ENCODE measurements at regions not wholly inside any gene's neighbourhood (a gene's known extent, or its start where the extent isn't known, plus 50 kb on each side); places are given as distances from the start of the nearest gene placed in this dataset.

GRCh38 chr6:68473433-68474210, 161.5 kb upstream of the ADGRB3 start:
- intact Hi-C loops (cut with micrococcal nuclease) = no loop called here
- no peak overlapping the region for H3K4me3 Mint-ChIP-seq
- H3K9me3 Mint-ChIP-seq = no peaks in the 10 kb centered on the region
- no peaks in the 10 kb centered on the region for H3K36me3 Mint-ChIP-seq (ENCODE audit: low read depth)
- H3K27me3 Mint-ChIP-seq = no peaks in the 10 kb centered on the region
- no peak overlapping the region for H3K27ac Mint-ChIP-seq
- H3K4me1 Mint-ChIP-seq (ENCODE audit: low read depth) = no peaks in the 10 kb centered on the region

DNA sequence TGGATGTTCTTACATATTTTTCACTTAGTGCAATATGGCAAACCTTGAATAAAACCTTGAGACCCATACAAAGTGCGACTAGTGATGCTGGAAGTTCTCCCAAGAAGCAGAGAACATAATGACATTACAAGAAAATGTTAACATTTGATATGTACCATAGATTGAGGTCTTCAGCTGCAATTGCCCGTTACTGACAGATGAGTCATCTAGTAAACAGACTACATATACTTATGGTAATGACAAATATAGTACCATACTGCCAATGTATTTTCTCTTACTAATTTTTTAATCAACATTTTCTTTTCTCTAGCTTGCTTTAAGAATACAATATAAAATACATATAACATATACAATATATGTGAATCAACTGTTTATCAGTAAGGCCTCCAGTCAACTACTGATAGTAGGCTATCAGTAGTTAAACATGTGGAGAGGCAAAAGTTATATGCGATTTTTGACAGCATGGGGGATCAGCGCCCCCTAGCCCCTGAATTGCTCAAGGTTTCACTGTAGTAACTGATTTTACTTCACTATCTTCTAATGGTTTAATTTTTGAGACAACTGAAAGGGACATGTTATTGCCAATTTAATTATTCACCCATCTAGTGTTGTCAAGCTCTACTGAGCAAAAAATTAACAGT, 166.7 kb upstream of the ADGRB3 start:
- no peak overlapping the region for H3K4me3 Mint-ChIP-seq
- intact Hi-C loops (cut with micrococcal nuclease) = no loop called here
- H3K27me3 Mint-ChIP-seq = no peaks in the 10 kb centered on the region
- H3K27ac Mint-ChIP-seq = no peak overlapping the region
- no peaks in the 10 kb centered on the region for H3K36me3 Mint-ChIP-seq (ENCODE audit: low read depth)
- H3K9me3 Mint-ChIP-seq = peaks cover 9% of the 10 kb centered on the region
- H3K4me1 Mint-ChIP-seq (ENCODE audit: low read depth) = no peaks in the 10 kb centered on the region

DNA sequence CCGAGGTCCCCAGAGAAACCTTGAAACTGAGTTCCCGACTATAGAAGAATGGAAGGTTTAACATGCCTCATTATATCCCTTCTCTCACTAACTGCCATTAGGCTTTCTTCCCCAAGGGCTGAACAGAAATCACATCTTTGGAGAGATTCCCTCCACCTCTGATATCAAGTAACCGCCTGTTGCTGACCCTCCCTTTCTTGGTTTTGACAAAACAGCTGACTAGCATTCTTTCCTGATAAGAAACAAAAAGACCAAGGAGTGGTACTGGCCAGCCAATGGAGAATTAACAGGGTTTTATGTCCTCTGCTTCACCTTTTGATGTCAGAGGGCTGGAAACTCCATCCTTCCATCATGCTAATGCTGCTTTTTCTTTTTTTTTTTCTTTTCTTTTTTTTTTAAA, 176.6 kb upstream of the ADGRB3 start:
- no peak overlapping the region for H3K4me3 Mint-ChIP-seq
- intact Hi-C loops (cut with micrococcal nuclease) = no loop called here
- H3K9me3 Mint-ChIP-seq = peaks cover 36% of the 10 kb centered on the region
- no peaks in the 10 kb centered on the region for H3K36me3 Mint-ChIP-seq (ENCODE audit: low read depth)
- no peak overlapping the region for H3K27ac Mint-ChIP-seq
- H3K4me1 Mint-ChIP-seq (ENCODE audit: low read depth) = no peaks in the 10 kb centered on the region
- H3K27me3 Mint-ChIP-seq = no peaks in the 10 kb centered on the region

DNA sequence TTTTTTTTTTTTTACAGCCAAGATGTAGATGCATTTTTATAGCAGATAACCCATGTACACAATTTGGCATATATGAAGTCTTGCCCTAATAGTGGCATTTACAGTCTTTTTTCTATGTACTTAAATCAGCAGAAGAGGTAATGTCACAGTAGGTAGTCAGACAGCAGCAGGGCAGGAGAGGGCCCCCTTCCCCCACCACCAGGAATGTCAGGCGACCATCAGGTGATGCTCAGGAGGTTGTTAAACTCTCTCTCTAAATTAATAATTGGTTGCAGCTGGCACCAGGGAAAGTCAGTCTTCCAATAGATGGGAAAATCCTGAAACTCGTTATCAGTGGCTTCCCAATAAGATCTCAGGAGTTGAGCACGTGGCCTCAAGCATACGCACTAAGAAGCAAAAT, 188.0 kb upstream of the ADGRB3 start:
- Mint-ChIP-seq H3K4me1 (ENCODE audit: low read depth) (no peaks in the 10 kb centered on the region), H3K9me3 (peaks cover 12% of the 10 kb centered on the region), H3K27ac (no peak overlapping the region), H3K27me3 (no peaks in the 10 kb centered on the region), H3K36me3 (ENCODE audit: low read depth) (no peaks in the 10 kb centered on the region), H3K4me3 (no peak overlapping the region)
- intact Hi-C loops (cut with micrococcal nuclease) = no loop called here

DNA sequence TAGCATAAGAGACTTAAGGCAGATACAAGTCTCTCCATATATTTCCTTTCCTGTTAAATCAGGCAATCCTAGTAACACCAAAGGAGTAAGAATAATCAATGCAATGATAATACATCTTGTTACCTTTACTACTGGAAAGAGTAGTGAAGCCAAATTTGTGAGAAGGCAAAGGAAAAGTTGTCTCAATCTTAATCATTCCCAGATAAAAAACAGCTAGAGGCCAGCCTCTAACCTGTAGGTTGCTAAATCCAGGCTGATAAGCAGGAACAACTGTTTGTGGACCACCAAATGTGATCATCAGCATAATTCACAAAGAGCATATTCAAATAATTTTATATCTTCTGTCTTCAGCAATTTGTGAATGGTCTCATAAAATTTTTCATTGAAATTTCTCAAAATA, 189.2 kb upstream of the ADGRB3 start:
- Mint-ChIP-seq H3K4me3 (no peak overlapping the region), H3K36me3 (ENCODE audit: low read depth) (no peaks in the 10 kb centered on the region), H3K27ac (no peak overlapping the region), H3K4me1 (ENCODE audit: low read depth) (no peaks in the 10 kb centered on the region), H3K9me3 (peaks cover under 1% of the 10 kb centered on the region), H3K27me3 (no peaks in the 10 kb centered on the region)
- intact Hi-C loops (cut with micrococcal nuclease) = no loop called here

- H3K4me1 Mint-ChIP-seq (ENCODE audit: low read depth) = no peaks in the 10 kb centered on the region
- H3K27me3 Mint-ChIP-seq = no peaks in the 10 kb centered on the region
- no peaks in the 10 kb centered on the region for H3K36me3 Mint-ChIP-seq (ENCODE audit: low read depth)
- intact Hi-C loops (cut with micrococcal nuclease) = no loop called here
- H3K27ac Mint-ChIP-seq = no peak overlapping the region
- no peak overlapping the region for H3K4me3 Mint-ChIP-seq
- H3K9me3 Mint-ChIP-seq = no peaks in the 10 kb centered on the region
Observed at GRCh38 chr6:68443704-68444103, 191.4 kb upstream of the ADGRB3 start.

DNA sequence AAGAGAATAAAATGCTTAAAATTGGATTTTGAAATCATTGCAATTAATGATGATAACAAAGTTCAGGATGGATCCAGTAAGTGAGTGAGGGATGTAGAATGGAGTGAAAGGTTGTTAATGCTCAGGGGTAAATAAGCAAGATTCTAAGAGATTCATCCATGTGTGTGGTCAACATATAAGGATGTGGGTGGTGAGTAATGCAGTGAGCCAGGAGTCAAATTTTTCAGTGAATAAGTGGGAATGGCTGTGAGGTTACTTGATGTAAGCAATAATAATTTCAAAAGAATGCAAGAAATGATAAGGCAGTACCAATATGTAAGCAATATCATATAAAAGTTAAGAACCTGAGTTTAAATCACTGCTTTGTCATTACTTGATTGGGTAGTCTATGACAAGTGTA, 207.5 kb upstream of the ADGRB3 start:
- intact Hi-C loops (cut with micrococcal nuclease) = no loop called here
- H3K27me3 Mint-ChIP-seq = no peaks in the 10 kb centered on the region
- H3K4me3 Mint-ChIP-seq = no peak overlapping the region

GRCh38 chr6:68410021-68410420, 225.1 kb upstream of the ADGRB3 start:
- no peaks in the 10 kb centered on the region for H3K9me3 Mint-ChIP-seq
- H3K4me3 Mint-ChIP-seq = no peak overlapping the region
- no peaks in the 10 kb centered on the region for H3K4me1 Mint-ChIP-seq (ENCODE audit: low read depth)
- H3K27ac Mint-ChIP-seq = no peak overlapping the region
- no peaks in the 10 kb centered on the region for H3K27me3 Mint-ChIP-seq
- H3K36me3 Mint-ChIP-seq (ENCODE audit: low read depth) = no peaks in the 10 kb centered on the region
- intact Hi-C loops (cut with micrococcal nuclease) = no loop called here

More for the DNA sequence above, 207.5 kb upstream of the ADGRB3 start:
- H3K4me1 Mint-ChIP-seq (ENCODE audit: low read depth) = no peaks in the 10 kb centered on the region
- peaks cover 15% of the 10 kb centered on the region for H3K9me3 Mint-ChIP-seq
- no peak overlapping the region for H3K27ac Mint-ChIP-seq
- H3K36me3 Mint-ChIP-seq (ENCODE audit: low read depth) = no peaks in the 10 kb centered on the region

DNA sequence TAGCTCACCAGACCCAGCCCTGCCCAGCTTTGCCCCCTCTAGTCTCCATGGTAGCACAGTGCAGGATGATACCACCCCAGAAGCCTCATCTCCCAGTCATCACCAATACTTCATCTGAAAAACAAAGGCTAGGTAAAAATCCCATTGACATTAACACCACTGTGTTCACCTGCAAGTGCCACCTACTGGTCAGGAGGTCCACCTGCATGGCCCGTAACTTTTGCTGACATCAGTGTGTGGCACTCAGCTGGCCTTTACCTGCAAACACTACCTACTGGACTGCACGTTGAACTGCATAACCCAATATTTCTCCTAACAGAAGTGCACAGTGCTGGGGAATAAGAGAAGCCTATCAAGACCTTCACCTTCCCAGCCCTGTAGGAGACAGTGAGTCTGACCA, 234.7 kb upstream of the ADGRB3 start:
- H3K4me1 Mint-ChIP-seq (ENCODE audit: low read depth) = no peaks in the 10 kb centered on the region
- peaks cover 35% of the 10 kb centered on the region for H3K9me3 Mint-ChIP-seq
- H3K27me3 Mint-ChIP-seq = no peaks in the 10 kb centered on the region
- H3K36me3 Mint-ChIP-seq (ENCODE audit: low read depth) = no peaks in the 10 kb centered on the region
- no peak overlapping the region for H3K27ac Mint-ChIP-seq
- H3K4me3 Mint-ChIP-seq = no peak overlapping the region
- intact Hi-C loops (cut with micrococcal nuclease) = no loop called here

- H3K27ac Mint-ChIP-seq = no peak overlapping the region
- no peaks in the 10 kb centered on the region for H3K27me3 Mint-ChIP-seq
- no peaks in the 10 kb centered on the region for H3K36me3 Mint-ChIP-seq (ENCODE audit: low read depth)
- H3K9me3 Mint-ChIP-seq = peaks cover 22% of the 10 kb centered on the region
- H3K4me3 Mint-ChIP-seq = no peak overlapping the region
- no peaks in the 10 kb centered on the region for H3K4me1 Mint-ChIP-seq (ENCODE audit: low read depth)
- intact Hi-C loops (cut with micrococcal nuclease) = no loop called here
Observed at GRCh38 chr6:68391953-68392352, 243.1 kb upstream of the ADGRB3 start.

GRCh38 chr6:68372991-68373390, 262.1 kb upstream of the ADGRB3 start:
- no peak overlapping the region for H3K27ac Mint-ChIP-seq
- intact Hi-C loops (cut with micrococcal nuclease) = no loop called here
- H3K36me3 Mint-ChIP-seq (ENCODE audit: low read depth) = no peaks in the 10 kb centered on the region
- no peaks in the 10 kb centered on the region for H3K4me1 Mint-ChIP-seq (ENCODE audit: low read depth)
- peaks cover 7% of the 10 kb centered on the region for H3K9me3 Mint-ChIP-seq
- H3K27me3 Mint-ChIP-seq = no peaks in the 10 kb centered on the region
- H3K4me3 Mint-ChIP-seq = no peak overlapping the region

GRCh38 chr6:68368845-68369244, 266.2 kb upstream of the ADGRB3 start:
- Mint-ChIP-seq H3K4me3 (no peak overlapping the region), H3K27me3 (no peaks in the 10 kb centered on the region), H3K27ac (no peak overlapping the region), H3K4me1 (ENCODE audit: low read depth) (no peaks in the 10 kb centered on the region), H3K36me3 (ENCODE audit: low read depth) (no peaks in the 10 kb centered on the region), H3K9me3 (peaks cover 7% of the 10 kb centered on the region)
- intact Hi-C loops (cut with micrococcal nuclease) = no loop called here

GRCh38 chr6:68364271-68364805, 270.7 kb upstream of the ADGRB3 start:
- H3K4me3 Mint-ChIP-seq = no peak overlapping the region
- H3K27ac Mint-ChIP-seq = no peak overlapping the region
- no peaks in the 10 kb centered on the region for H3K4me1 Mint-ChIP-seq (ENCODE audit: low read depth)
- H3K36me3 Mint-ChIP-seq (ENCODE audit: low read depth) = no peaks in the 10 kb centered on the region
- intact Hi-C loops (cut with micrococcal nuclease) = no loop called here
- peaks cover 4% of the 10 kb centered on the region for H3K9me3 Mint-ChIP-seq
- no peaks in the 10 kb centered on the region for H3K27me3 Mint-ChIP-seq

DNA sequence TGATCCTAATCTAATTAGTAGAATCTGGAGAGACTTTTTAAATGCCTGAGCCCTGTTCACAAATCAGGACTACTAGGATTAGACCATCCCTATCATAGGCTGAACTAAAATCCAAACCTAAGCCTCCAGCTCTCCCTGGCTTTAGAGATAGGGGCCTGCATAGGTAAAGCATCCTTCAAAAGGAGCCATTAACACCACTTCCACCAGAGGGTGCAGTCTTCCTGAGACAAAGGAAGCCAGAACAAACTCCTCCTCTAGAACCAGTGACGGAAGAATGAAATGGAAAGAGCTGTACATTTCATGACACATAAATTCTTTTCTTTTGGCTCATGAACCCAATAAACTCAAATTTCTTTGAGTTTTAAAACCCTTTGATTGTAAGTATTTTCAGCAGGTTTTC, 291.2 kb upstream of the ADGRB3 start:
- intact Hi-C loops (cut with micrococcal nuclease) = no loop called here
- Mint-ChIP-seq H3K27me3 (no peaks in the 10 kb centered on the region), H3K36me3 (ENCODE audit: low read depth) (no peaks in the 10 kb centered on the region), H3K9me3 (no peaks in the 10 kb centered on the region), H3K27ac (no peak overlapping the region), H3K4me3 (no peak overlapping the region), H3K4me1 (ENCODE audit: low read depth) (no peaks in the 10 kb centered on the region)
